Stomach (tissue), 4 donors: ENCODE measurements at regions not wholly inside any gene's neighbourhood (a gene's known extent, or its start where the extent isn't known, plus 50 kb on each side); places are given as distances from the start of the nearest gene placed in this dataset.
"Not testable (repeated sequence)": the region's sequence is repeated elsewhere in the genome, so short reads cannot be mapped to it uniquely, and the experiment has no call there.

ENCODE experiments used
- POLR2AphosphoS5 ChIP-seq, 3 donors: sonication (generic); formaldehyde crosslinking; IDR thresholded peaks; one replicate each; pipeline ENCODE4 v1.6.1; 2016; ENCODE audit warnings: antibody characterized with exemption in 3 of 3
- TF ChIP-seq, protein P1 (sequence below), 7 experiments: fragments of 450-650 bp in 4 of 7; fragments of 200-600 bp in 3 of 7; sonication (generic) in 3 of 7; IDR thresholded peaks; one replicate each; pipeline ENCODE4 v1.5.1; 2016 to 2019; ENCODE audit warnings: antibody characterized with exemption in 7 of 7, control low read depth in 2 of 7, mild to moderate bottlenecking in 1 of 7

- TF ChIP-seq, protein P1, sequence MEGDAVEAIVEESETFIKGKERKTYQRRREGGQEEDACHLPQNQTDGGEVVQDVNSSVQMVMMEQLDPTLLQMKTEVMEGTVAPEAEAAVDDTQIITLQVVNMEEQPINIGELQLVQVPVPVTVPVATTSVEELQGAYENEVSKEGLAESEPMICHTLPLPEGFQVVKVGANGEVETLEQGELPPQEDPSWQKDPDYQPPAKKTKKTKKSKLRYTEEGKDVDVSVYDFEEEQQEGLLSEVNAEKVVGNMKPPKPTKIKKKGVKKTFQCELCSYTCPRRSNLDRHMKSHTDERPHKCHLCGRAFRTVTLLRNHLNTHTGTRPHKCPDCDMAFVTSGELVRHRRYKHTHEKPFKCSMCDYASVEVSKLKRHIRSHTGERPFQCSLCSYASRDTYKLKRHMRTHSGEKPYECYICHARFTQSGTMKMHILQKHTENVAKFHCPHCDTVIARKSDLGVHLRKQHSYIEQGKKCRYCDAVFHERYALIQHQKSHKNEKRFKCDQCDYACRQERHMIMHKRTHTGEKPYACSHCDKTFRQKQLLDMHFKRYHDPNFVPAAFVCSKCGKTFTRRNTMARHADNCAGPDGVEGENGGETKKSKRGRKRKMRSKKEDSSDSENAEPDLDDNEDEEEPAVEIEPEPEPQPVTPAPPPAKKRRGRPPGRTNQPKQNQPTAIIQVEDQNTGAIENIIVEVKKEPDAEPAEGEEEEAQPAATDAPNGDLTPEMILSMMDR (IDR thresholded peaks at IDR 0.05), result not testable (repeated sequence)
- not testable (repeated sequence) for TF ChIP-seq POLR2AphosphoS5 (IDR thresholded peaks at IDR 0.05)
Measured at GRCh38 chr6:58171025-58171424, 853.6 kb downstream of the PRIM2 start.
